GM18519 (cell line): ENCODE measurements at regions not wholly inside any gene's neighbourhood (a gene's known extent, or its start where the extent isn't known, plus 50 kb on each side); places are given as distances from the start of the nearest gene placed in this dataset.
"Not testable (repeated sequence)": the region's sequence is repeated elsewhere in the genome, so short reads cannot be mapped to it uniquely, and the experiment has no call there.

Experiments used
- ATAC-seq: cut with Tn5 transposase; IDR thresholded peaks from one replicate; pipeline ENCODE4 v1.9.1; 2021; ENCODE audit warnings: mild to moderate bottlenecking, moderate library complexity; ENCODE audit not compliant: unreplicated experiment, low FRiP score

DNA sequence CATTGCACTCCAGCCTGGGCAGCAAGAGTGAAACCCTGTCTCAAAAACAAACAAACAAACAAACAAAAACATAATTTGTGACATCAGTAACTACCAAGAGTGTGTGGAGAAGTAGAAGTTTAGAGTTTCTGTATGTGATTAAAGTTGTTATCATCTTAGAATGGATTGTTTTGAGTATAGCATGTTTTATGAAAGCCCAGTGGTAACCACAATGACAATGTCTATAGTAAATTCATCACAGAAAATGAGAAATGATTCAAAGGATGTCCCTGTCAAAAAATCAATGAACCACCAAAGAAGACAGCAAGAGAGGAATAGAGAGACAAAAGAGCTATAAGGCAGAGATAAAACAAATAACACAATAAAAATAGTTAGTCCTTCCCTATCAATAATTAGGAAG is 1299.2 kb downstream of the CNTNAP5 start:
- ATAC-seq, result no peak

- ATAC-seq, result peak; percentile 83
These were observed 1305.0 kb downstream of the CNTNAP5 start for GRCh38 chr2:125330133-125330532.

GRCh38 chr2:125341353-125341752 is 1314.6 kb upstream of the GYPC start:
- ATAC-seq, result no peak

GRCh38 chr2:125353542-125353941 is 1302.4 kb upstream of the GYPC start:
- not testable (repeated sequence) for ATAC-seq

GRCh38 chr2:125364192-125364983 is 1291.6 kb upstream of the GYPC start:
- peak; percentile 42 for ATAC-seq

GRCh38 chr2:125364984-125365265 is 1291.0 kb upstream of the GYPC start:
- no peak for ATAC-seq

- ATAC-seq, result no peak
These were observed 1284.1 kb upstream of the GYPC start for GRCh38 chr2:125371867-125372266.

DNA sequence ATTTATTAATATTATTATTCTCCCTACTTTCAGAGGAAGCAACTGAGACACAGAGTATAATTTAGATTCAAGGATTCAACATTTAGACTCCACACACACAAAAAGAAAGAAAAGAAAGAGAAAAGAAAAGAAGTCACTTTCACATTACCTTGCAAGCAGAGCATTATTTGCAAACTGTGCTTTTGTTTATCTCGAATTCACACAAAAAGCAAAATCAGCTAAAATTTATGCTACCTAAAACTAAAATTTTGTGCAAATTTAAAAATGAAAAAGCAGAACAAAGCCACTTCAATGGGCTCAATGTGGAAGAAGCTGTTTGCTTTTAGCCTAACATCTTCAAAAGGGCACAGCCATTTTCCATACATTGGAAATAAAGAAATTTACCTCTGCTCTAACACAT is 1282.7 kb upstream of the GYPC start:
- ATAC-seq, result no peak

DNA sequence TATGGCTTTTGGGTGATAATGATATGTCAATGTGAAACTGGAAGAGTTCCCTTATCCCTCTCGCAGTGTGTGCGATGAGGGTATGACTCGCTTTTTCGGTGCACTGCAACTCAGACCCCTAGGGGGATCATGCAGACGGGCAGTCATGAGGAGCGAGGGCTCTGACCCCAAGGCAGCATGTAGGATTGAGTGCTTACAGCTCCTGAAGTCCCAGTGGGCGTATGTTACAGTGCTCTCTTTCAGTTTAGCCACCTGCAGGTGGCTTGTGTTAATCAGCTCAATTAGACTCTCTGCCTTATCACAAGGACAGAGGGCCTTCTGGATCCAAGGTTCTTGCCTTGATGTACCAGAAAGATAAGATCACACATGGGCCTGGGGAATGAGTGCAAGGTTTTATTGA is 1269.9 kb upstream of the GYPC start:
- peak; percentile 58 for ATAC-seq

DNA sequence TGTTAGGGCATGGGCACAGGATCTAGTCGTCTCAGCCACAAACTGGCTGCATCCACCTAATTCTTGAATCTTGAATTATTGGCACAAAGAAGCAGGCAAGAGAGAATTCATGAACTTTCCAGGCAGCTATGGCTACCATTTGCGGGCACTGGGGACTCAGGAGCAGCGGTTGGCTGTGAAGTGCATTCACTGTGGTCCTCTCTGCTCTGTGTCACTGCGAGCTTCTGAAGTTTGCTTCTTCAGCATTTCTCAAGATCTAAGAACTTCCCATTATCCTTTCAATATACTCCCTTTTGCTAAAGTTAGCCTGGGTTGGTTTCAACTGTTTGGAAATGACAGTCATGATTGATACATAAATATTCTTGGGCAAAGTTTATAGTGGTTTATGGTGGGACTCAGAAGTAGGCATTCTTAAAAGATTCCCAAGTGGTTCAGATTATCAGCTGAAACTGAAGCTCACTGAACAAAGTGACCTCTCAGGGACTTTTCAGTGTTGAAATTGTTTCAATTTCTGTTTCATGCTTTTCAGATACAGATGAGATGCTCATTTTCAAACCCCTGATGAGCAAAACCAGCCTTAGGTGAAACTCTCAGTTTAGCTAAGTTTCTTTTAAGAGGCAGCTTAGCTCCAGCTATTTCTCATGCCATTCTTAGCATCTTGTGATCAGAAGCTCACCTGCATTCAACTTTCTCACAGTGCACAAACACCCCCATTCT is 1258.3 kb upstream of the GYPC start:
- ATAC-seq, result peak; percentile 87

DNA sequence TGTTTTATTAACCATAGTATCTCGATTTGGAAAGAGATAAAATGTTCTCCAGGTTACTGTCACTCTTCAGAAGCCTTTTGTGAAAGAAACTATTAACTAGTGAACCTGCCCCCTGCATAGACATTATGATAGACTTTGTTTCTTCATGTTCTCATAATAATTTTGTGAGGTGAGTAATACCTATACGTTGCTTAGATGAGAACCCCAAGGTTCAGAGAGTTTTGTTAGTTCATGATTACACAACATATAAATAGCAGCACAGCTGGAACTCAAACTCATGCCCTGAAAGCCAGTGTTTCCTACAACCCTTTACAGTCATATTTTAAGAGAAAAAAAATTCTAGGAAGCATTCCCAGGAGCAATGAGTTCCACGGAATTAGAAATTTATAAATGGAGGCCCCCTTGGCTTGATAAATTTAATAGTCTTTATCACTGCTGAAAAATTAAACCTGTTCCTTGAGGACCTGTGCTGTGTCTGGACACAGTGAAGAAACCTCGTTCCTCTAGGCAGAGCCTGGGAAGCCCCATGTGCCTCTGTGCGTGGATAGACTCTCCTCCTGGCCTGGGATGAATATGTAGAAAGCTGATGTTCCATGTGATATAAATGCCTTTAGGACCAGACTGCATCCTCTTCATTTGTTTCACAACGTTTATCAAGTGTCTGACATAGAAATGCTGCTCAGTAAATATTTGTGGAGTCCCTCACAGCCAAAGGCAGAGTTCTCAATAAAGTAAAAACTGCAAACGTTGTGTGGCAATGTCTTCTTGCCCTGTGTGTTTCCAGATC is 1257.0 kb upstream of the GYPC start:
- ATAC-seq, result peak; percentile 45

- no peak for ATAC-seq
These were observed 1250.1 kb upstream of the GYPC start for GRCh38 chr2:125405816-125406215.

- no peak for ATAC-seq
These were observed 1247.0 kb upstream of the GYPC start for GRCh38 chr2:125408874-125409538.

DNA sequence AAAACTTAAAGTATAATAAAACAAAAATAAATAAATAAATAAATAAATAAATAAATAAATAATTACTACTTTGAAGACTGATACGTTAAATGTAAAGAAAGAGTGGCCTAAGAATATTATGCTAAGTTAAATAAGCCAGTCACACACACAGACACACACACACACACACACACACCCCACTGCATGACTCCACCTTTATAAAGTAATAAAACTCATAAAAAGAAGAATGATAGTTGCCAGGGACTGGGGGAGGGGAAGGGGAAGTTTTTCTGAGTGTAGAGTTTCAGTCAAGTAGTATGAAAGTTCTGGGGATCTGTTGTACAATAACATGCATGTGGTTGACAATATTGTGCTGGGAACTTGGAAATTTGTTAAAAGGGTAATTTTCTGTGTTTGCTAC is 1237.5 kb upstream of the GYPC start:
- ATAC-seq, result no peak

DNA sequence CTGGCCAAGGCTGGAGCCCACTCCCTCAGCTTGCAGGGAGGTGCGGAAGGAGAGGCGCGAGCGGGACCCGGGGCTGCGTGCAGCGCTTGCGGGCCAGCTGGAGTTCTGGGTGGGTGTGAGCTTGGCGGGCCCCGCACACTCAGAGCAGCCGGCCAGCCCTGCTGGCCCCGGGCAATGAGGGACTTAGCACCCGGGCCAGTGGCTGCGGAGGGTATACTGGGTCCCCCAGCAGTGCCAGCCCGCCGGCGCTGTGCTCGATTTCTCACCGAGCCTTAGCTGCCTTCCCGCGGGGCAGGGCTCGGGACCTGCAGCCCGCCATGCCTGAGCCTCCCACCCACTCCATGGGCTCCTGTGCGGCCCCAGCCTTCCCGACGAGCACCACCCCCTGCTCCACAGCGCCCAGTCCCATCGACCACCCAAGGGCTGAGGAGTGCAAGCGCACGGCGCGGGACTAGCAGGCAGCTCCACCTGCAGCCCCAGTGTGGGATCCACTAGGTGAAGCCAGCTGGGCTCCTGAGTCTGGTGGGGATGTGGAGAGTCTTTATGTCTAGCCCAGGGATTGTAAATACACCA is 1233.7 kb upstream of the GYPC start:
- ATAC-seq, result not testable (repeated sequence)

DNA sequence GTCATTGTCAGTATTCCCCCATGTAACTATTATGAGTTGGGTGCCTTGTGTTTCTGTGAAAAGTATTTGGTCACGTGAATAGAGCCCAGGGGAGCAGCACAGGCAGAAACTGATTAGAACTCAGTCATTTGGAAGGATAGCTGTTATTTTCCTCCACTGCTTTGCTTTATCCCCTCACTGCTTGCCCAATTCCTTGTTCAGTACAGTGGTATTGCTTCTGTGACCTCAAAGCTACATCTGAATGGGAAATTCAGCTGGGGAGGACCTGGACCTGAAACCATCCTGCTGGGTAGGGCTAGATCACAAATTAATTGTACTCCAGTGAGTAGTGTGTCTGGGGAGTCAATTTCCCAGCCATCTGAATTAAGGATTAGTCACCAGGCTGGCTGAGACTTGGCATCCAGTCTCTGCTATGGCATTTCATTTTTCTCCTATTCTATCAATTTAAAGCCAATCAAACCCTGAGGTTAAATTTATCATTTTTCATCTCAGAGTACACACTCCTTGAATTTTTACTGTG is 1231.6 kb upstream of the GYPC start:
- no peak for ATAC-seq

- ATAC-seq, result no peak
These were observed 1228.1 kb upstream of the GYPC start for GRCh38 chr2:125427721-125428315.

DNA sequence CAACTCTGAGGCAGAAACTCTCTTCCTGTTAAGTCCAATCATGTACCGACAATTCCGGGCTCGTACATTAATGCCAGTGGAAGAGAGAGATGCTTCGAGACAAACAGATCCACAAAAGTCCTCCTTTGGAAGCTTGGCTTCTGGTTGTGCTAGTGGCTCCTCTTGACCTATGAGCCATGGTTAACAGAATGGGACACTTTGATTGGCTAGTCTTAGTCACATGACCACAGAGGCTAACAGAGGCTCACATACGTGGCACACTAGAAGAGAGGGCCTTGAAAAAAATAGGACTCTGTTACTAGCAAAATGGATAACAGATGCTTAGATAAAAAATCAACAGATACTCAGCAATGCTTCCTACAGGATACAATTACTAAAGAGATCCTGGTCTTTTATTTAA is 1211.9 kb upstream of the GYPC start:
- ATAC-seq, result no peak

DNA sequence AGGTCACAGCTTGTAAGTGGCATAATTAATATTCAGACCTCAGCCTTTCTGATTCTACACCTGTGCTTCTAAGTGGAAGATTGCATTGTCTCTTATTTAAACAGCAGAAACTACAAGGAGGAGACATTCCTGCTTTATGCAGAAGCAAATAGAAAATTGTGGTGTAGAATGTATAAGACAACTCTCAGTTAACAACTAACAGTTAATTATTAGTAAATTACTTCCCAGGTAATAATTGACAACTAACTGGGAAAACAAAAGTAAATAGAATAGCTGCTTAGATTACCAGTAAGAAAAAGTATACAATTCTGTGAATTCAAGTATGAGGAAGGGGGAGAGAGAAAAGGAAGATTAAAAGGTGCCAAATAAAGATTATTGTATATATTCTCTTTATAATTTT is 1210.5 kb upstream of the GYPC start:
- ATAC-seq, result no peak

DNA sequence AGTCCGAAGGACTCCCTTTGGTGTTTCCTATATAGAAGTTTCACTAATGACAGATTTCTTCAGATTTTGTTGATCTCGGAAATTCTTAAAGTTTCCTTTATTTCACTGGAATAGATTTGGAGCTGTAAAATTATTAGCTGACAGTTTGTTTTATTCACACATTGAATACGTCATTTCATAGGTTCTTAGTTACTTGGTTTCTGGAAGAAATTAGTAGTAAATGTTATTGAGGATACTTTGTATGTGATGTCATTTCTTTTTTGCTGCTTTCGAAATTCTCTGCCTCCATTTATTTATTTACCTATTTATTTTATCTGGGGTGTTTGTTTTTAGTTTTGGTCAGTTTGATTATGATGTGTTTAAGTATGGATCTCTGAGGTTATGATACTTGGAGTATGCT is 1205.9 kb upstream of the GYPC start:
- ATAC-seq, result no peak
